SK-N-SH (cell line): ENCODE measurements at regions not wholly inside any gene's neighbourhood (a gene's known extent, or its start where the extent isn't known, plus 50 kb on each side); places are given as distances from the start of the nearest gene placed in this dataset.

Experiments
- CTCF ChIA-PET: fragments of 300-600, 350-600 bp; formaldehyde crosslinking; extraction: SDS; loops from one replicate; lab custom pipeline; 2021; lab: Yijun Ruan, JAX
- POLR2A ChIA-PET: fragments of 350-600 bp; sonication (Branson Sonifier 250); formaldehyde crosslinking; extraction: SDS; loops from one replicate; lab custom pipeline; 2020; ENCODE audit warnings: antibody characterized with exemption, inconsistent platforms; lab: Yijun Ruan, JAX
- DNase-seq: peaks from one replicate; pipeline ENCODE4 v3.0.0; 2012
- H2AFZ ChIP-seq: fragments of 200-600 bp; sonication (generic); 2 replicates; pipeline ENCODE4 v1.8.1; 2016; ENCODE audit warnings: antibody characterized with exemption, mild to moderate bottlenecking, low read depth
- H3F3A ChIP-seq: fragments of 200-600 bp; sonication (generic); replicated peaks from 2 replicates; pipeline ENCODE3; 2016; ENCODE audit warnings: antibody characterized with exemption, mild to moderate bottlenecking; ENCODE audit not compliant: insufficient read depth
- H3K27ac ChIP-seq, 2 experiments: fragments of 200-500 bp in 1 of 2; fragments of 200-600 bp in 1 of 2; sonication (Bioruptor generic) in 1 of 2; sonication (generic), shearing (Covaris generic) in 1 of 2; 2 replicates each; pipeline versions ENCODE4 v1.5.1 to v1.6.1; 2014 to 2016; ENCODE audit warnings: low read depth in 2 of 2, inconsistent platforms in 1 of 2, low read length in 1 of 2, mild to moderate bottlenecking in 1 of 2, mixed read lengths in 1 of 2
- H3K27me3 ChIP-seq: fragments of 200-600 bp; sonication (generic), shearing (Covaris generic); 2 replicates; pipeline ENCODE4 v1.6.1; 2016; ENCODE audit warnings: mixed run types; ENCODE audit not compliant: insufficient read depth
- H3K36me3 ChIP-seq, 2 experiments: fragments of 200-500 bp in 1 of 2; fragments of 200-600 bp in 1 of 2; sonication (Bioruptor generic) in 1 of 2; sonication (generic) in 1 of 2; replicated peaks in 1 of 2; 2 replicates each; pipeline versions ENCODE3 to v1.5.1; 2014 to 2016; ENCODE audit warnings: low read length in 1 of 2, mild to moderate bottlenecking in 1 of 2; ENCODE audit not compliant: insufficient read depth in 2 of 2, control insufficient read depth in 1 of 2
- H3K4me1 ChIP-seq, 2 experiments: fragments of 200-500 bp in 1 of 2; fragments of 200-600 bp in 1 of 2; sonication (Bioruptor generic) in 1 of 2; sonication (generic), shearing (Covaris generic) in 1 of 2; 2 replicates each; pipeline versions ENCODE4 v1.5.1 to v1.6.1; 2014 to 2016; ENCODE audit warnings: low read depth in 1 of 2, low read length in 1 of 2, mixed run types in 1 of 2; ENCODE audit not compliant: insufficient read depth in 2 of 2, control insufficient read depth in 1 of 2
- H3K4me2 ChIP-seq: fragments of 200-600 bp; sonication (generic), shearing (Covaris generic); 2 replicates; pipeline ENCODE4 v1.6.1; 2017; ENCODE audit warnings: mixed run types
- H3K4me3 ChIP-seq, 2 experiments: fragments of 200-500 bp in 1 of 2; fragments of 200-600 bp in 1 of 2; sonication (Bioruptor generic) in 1 of 2; sonication (generic), shearing (Covaris generic) in 1 of 2; 2 replicates each; pipeline versions ENCODE4 v1.5.1 to v1.8.1; 2014 to 2016; ENCODE audit warnings: low read depth in 2 of 2, inconsistent platforms in 1 of 2, low read length in 1 of 2, mild to moderate bottlenecking in 1 of 2, mixed read lengths in 1 of 2, moderate library complexity in 1 of 2
- H3K79me2 ChIP-seq: fragments of 200-600 bp; sonication (generic); 2 replicates; pipeline ENCODE4 v1.8.1; 2017; ENCODE audit warnings: mild to moderate bottlenecking; ENCODE audit not compliant: insufficient read depth
- H3K9ac ChIP-seq: fragments of 200-600 bp; sonication (generic); 2 replicates; pipeline ENCODE4 v1.6.1; 2017; ENCODE audit warnings: mixed run types
- H3K9me2 ChIP-seq: fragments of 200-600 bp; sonication (generic); 2 replicates; pipeline ENCODE4 v1.6.1; 2017; ENCODE audit warnings: mixed run types
- H3K9me3 ChIP-seq: fragments of 200-600 bp; sonication (generic); 2 replicates; pipeline ENCODE4 v1.6.1; 2017; ENCODE audit warnings: mixed run types, mild to moderate bottlenecking, moderate library complexity
- H4K20me1 ChIP-seq: fragments of 200-600 bp; sonication (generic); 2 replicates; pipeline ENCODE4 v1.6.1; 2017; ENCODE audit warnings: mild to moderate bottlenecking, mixed run types; ENCODE audit not compliant: insufficient read depth
- CHD2 ChIP-seq: fragments of 150-350 bp; IDR thresholded peaks from 2 replicates; pipeline ENCODE4 v1.6.1; 2018; ENCODE audit warnings: low read length; ENCODE audit not compliant: partially characterized antibody
- EP300 ChIP-seq, 2 experiments: IDR thresholded peaks; 2 replicates each; pipeline versions ENCODE4 v1.4.0 to v1.6.1; 2012; ENCODE audit warnings: borderline replicate concordance in 1 of 2, low read depth in 1 of 2, low read length in 1 of 2
- FOSL2 ChIP-seq: IDR thresholded peaks from 2 replicates; pipeline ENCODE4 v1.4.0; 2012; ENCODE audit warnings: low read depth, mild to moderate bottlenecking, moderate library complexity, borderline replicate concordance
- FOXJ3 ChIP-seq: sonication (generic); formaldehyde crosslinking; IDR thresholded peaks from 2 replicates; pipeline ENCODE4 v1.5.1; 2020; ENCODE audit warnings: mild to moderate bottlenecking, missing genetic modification reagents
- MEF2A ChIP-seq: IDR thresholded peaks from 2 replicates; pipeline ENCODE4 v1.4.0; 2012; ENCODE audit warnings: low read depth, borderline replicate concordance
- MXI1 ChIP-seq: IDR thresholded peaks from 2 replicates; pipeline ENCODE4 v1.6.1; 2012; ENCODE audit warnings: mild to moderate bottlenecking, low read depth, low read length, improper control_type of control experiment
- NFIC ChIP-seq: IDR thresholded peaks from 2 replicates; pipeline ENCODE4 v1.4.0; 2012; ENCODE audit warnings: borderline replicate concordance
- POLR2AphosphoS5 ChIP-seq: IDR thresholded peaks from 2 replicates; pipeline ENCODE4 v1.6.1; 2012; ENCODE audit warnings: low read depth, low read length
- RCOR1 ChIP-seq: fragments of 150-350 bp; IDR thresholded peaks from 2 replicates; pipeline ENCODE4 v1.6.1; 2017; ENCODE audit warnings: antibody characterized with exemption, low read length
- RXRA ChIP-seq: IDR thresholded peaks from 2 replicates; pipeline ENCODE4 v1.4.0; 2012; ENCODE audit warnings: low read depth, mild to moderate bottlenecking, borderline replicate concordance
- SMC3 ChIP-seq: IDR thresholded peaks from 2 replicates; pipeline ENCODE4 v1.6.1; 2012; ENCODE audit warnings: low read depth, low read length, improper control_type of control experiment
- TAF1 ChIP-seq: IDR thresholded peaks from 2 replicates; pipeline ENCODE4 v1.6.1; 2012; ENCODE audit warnings: low read depth, mild to moderate bottlenecking, low read length, moderate library complexity, borderline replicate concordance
- TCF12 ChIP-seq: IDR thresholded peaks from 2 replicates; pipeline ENCODE4 v1.4.0; 2012
- TEAD4 ChIP-seq: IDR thresholded peaks from 2 replicates; pipeline ENCODE4 v1.4.0; 2012; ENCODE audit warnings: mild to moderate bottlenecking, borderline replicate concordance; ENCODE audit not compliant: insufficient read depth
- WGBS: methylation state at CpG from one replicate; pipeline ENCODE4 v1.1.6; 2017; ENCODE audit warnings: low lambda C conversion rate; 5-methylcytosine and 5-hydroxymethylcytosine counted together
- TF ChIP-seq, protein P1 (sequence below): fragments of 150-350 bp; IDR thresholded peaks from 2 replicates; pipeline ENCODE4 v1.6.1; 2016; ENCODE audit warnings: mild to moderate bottlenecking, low read depth, low read length
- TF ChIP-seq, protein P2 (sequence below): IDR thresholded peaks from 2 replicates; pipeline ENCODE4 v1.4.0; 2012; ENCODE audit warnings: low read depth
- TF ChIP-seq, protein P3 (sequence below): fragments of 150-350 bp; IDR thresholded peaks from 2 replicates; pipeline ENCODE4 v1.6.1; 2017; ENCODE audit warnings: antibody characterized with exemption, low read length, low read depth, borderline replicate concordance
- TF ChIP-seq, protein P4 (sequence below): IDR thresholded peaks from 2 replicates; pipeline ENCODE4 v1.6.1; 2012; ENCODE audit warnings: mild to moderate bottlenecking, low read depth, low read length, moderate library complexity
- TF ChIP-seq, protein P5 (sequence below): IDR thresholded peaks from 2 replicates; pipeline ENCODE4 v1.4.0; 2012; ENCODE audit warnings: low read depth, borderline replicate concordance

DNA sequence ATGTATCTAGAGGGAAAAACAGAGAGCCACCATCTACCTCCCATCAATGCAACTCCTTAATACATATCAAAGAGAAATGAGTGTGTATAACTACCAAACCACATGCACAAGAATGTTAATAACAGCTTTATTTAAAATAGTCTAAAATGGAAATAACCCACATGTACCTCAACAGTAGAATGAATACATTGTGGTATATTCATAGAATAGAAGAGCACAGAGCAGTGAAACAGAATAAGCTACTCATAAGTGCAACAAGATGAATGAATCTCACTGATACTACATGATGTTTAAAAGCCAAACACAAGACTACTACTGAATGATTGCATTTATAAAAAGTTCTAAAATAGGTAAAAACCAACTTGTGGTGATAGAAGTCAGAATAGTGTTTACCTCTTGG lies 232.5 kb downstream of the BTG1 start:
- TF ChIP-seq NFIC (no peak), MXI1 (no peak), CHD2 (no peak)
- TF ChIP-seq, all 33 proteins: peak for 0
- Histone ChIP-seq H3F3A (no peaks in the 10 kb centered on the region), H2AFZ (no peak overlapping the region), H3K27me3 (no peaks in the 10 kb centered on the region), H3K79me2 (no peaks in the 10 kb centered on the region), H4K20me1 (no peaks in the 10 kb centered on the region), H3K9ac (no peak overlapping the region), H3K4me1 (no peaks in the 10 kb centered on the region), H3K9me3 (no peaks in the 10 kb centered on the region), H3K36me3 (no peaks in the 10 kb centered on the region), H3K4me3 (no peak overlapping the region), H3K9me2 (no peaks in the 10 kb centered on the region), H3K27ac (no peak overlapping the region), H3K4me2 (no peak overlapping the region)
- CTCF ChIA-PET = no interaction called here
- POLR2A ChIA-PET = no interaction called here
- DNase-seq = no peak

DNA sequence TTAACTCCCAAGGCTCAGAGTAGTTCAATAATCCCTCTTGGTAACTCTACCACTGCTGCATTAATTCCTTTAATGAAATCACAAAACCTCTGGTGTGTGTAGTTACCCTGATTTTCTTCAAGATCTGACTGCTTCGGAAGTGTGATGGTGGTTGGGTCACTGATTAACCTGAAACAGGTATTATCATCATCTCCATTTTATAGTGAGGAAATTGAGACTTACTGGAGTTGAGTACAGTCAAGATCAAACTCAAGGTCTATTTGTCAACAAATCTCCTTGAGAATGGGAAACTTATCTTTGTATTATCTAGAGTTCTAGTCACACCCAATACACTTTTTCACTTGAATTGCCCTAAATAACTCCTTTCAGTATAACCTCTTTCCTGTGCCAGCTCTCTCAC lies 233.5 kb downstream of the BTG1 start:
- H3K27ac ChIP-seq = no peak overlapping the region
- WGBS = 50% methylated on average over 1 of the region's 1 CpG
- H3K9ac ChIP-seq = no peak overlapping the region
- H4K20me1 ChIP-seq = no peaks in the 10 kb centered on the region
- H3K4me2 ChIP-seq = no peak overlapping the region
- no peaks in the 10 kb centered on the region for H3K79me2 ChIP-seq
- no peaks in the 10 kb centered on the region for H3K36me3 ChIP-seq
- no peak overlapping the region for H3K4me3 ChIP-seq
- CTCF ChIA-PET = no interaction called here
- H3K9me3 ChIP-seq = no peaks in the 10 kb centered on the region
- TF ChIP-seq, protein P1, sequence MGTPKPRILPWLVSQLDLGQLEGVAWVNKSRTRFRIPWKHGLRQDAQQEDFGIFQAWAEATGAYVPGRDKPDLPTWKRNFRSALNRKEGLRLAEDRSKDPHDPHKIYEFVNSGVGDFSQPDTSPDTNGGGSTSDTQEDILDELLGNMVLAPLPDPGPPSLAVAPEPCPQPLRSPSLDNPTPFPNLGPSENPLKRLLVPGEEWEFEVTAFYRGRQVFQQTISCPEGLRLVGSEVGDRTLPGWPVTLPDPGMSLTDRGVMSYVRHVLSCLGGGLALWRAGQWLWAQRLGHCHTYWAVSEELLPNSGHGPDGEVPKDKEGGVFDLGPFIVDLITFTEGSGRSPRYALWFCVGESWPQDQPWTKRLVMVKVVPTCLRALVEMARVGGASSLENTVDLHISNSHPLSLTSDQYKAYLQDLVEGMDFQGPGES = no peak
- TF ChIP-seq FOSL2 = no peak
- TF ChIP-seq RXRA = no peak
- no peak for TF ChIP-seq MEF2A
- TF ChIP-seq TEAD4 = no peak
- no peak for TF ChIP-seq CHD2
- no peak for TF ChIP-seq TCF12
- TF ChIP-seq, protein P2, sequence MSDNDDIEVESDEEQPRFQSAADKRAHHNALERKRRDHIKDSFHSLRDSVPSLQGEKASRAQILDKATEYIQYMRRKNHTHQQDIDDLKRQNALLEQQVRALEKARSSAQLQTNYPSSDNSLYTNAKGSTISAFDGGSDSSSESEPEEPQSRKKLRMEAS = no peak
- no peak for TF ChIP-seq FOXJ3 (CRISPR knock-in tag)
- no peak for TF ChIP-seq RCOR1
- TF ChIP-seq TAF1 = no peak
- TF ChIP-seq, protein P3, sequence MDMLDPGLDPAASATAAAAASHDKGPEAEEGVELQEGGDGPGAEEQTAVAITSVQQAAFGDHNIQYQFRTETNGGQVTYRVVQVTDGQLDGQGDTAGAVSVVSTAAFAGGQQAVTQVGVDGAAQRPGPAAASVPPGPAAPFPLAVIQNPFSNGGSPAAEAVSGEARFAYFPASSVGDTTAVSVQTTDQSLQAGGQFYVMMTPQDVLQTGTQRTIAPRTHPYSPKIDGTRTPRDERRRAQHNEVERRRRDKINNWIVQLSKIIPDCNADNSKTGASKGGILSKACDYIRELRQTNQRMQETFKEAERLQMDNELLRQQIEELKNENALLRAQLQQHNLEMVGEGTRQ = no peak
- TF ChIP-seq SMC3 = no peak
- TF ChIP-seq EP300 (IDR thresholded peaks at IDR 0.05; ENCODE audit: borderline replicate concordance in 1 of 2, low read depth in 1 of 2, low read length in 1 of 2) = no peak
- TF ChIP-seq, protein P4, sequence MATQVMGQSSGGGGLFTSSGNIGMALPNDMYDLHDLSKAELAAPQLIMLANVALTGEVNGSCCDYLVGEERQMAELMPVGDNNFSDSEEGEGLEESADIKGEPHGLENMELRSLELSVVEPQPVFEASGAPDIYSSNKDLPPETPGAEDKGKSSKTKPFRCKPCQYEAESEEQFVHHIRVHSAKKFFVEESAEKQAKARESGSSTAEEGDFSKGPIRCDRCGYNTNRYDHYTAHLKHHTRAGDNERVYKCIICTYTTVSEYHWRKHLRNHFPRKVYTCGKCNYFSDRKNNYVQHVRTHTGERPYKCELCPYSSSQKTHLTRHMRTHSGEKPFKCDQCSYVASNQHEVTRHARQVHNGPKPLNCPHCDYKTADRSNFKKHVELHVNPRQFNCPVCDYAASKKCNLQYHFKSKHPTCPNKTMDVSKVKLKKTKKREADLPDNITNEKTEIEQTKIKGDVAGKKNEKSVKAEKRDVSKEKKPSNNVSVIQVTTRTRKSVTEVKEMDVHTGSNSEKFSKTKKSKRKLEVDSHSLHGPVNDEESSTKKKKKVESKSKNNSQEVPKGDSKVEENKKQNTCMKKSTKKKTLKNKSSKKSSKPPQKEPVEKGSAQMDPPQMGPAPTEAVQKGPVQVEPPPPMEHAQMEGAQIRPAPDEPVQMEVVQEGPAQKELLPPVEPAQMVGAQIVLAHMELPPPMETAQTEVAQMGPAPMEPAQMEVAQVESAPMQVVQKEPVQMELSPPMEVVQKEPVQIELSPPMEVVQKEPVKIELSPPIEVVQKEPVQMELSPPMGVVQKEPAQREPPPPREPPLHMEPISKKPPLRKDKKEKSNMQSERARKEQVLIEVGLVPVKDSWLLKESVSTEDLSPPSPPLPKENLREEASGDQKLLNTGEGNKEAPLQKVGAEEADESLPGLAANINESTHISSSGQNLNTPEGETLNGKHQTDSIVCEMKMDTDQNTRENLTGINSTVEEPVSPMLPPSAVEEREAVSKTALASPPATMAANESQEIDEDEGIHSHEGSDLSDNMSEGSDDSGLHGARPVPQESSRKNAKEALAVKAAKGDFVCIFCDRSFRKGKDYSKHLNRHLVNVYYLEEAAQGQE = no peak
- TF ChIP-seq, protein P5, sequence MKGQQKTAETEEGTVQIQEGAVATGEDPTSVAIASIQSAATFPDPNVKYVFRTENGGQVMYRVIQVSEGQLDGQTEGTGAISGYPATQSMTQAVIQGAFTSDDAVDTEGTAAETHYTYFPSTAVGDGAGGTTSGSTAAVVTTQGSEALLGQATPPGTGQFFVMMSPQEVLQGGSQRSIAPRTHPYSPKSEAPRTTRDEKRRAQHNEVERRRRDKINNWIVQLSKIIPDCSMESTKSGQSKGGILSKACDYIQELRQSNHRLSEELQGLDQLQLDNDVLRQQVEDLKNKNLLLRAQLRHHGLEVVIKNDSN = no peak
- TF ChIP-seq POLR2AphosphoS5 = no peak
- no peak overlapping the region for H2AFZ ChIP-seq
- H3K9me2 ChIP-seq = no peaks in the 10 kb centered on the region
- POLR2A ChIA-PET = no interaction called here
- no peaks in the 10 kb centered on the region for H3K27me3 ChIP-seq
- no peaks in the 10 kb centered on the region for H3F3A ChIP-seq
- DNase-seq = no peak
- H3K4me1 ChIP-seq = no peaks in the 10 kb centered on the region
